SIG-M5 treated with dmso at 0.1 percent for 504 hours (cell line): ENCODE measurements at regions not wholly inside any gene's neighbourhood (a gene's known extent, or its start where the extent isn't known, plus 50 kb on each side); places are given as distances from the start of the nearest gene placed in this dataset.

Source experiments
- DNase-seq: peaks from one replicate; lab custom pipeline; 2025; ENCODE audit not compliant: unreplicated experiment; lab: John Stamatoyannopoulos, UW

GRCh38 chr1:29991025-29991424, 732.4 kb downstream of the MATN1 start:
- no peak for DNase-seq

GRCh38 chr1:29990304-29990703, 733.1 kb downstream of the MATN1 start:
- DNase-seq = no peak

GRCh38 chr1:29986986-29987385, 736.4 kb downstream of the MATN1 start:
- DNase-seq = no peak

GRCh38 chr1:29985606-29985945, 737.8 kb downstream of the MATN1 start:
- no peak for DNase-seq

- no peak for DNase-seq
Measured at GRCh38 chr1:29984862-29985605, 738.4 kb downstream of the MATN1 start.

- DNase-seq = no peak
Measured at GRCh38 chr1:29984166-29984861, 739.1 kb downstream of the MATN1 start.

GRCh38 chr1:29983321-29983720, 740.1 kb downstream of the MATN1 start:
- no peak for DNase-seq

GRCh38 chr1:29981586-29982239, 741.7 kb downstream of the MATN1 start:
- DNase-seq = no peak

- no peak for DNase-seq
Measured at GRCh38 chr1:29977550-29977949, 741.2 kb downstream of the PTPRU start.

GRCh38 chr1:29975036-29975694, 738.8 kb downstream of the PTPRU start:
- peak; percentile 4 for DNase-seq

- peak; percentile 25 for DNase-seq
Measured at GRCh38 chr1:29974316-29974724, 738.0 kb downstream of the PTPRU start.

- no peak for DNase-seq
Measured at GRCh38 chr1:29973406-29973805, 737.1 kb downstream of the PTPRU start.

GRCh38 chr1:29972421-29973053, 736.2 kb downstream of the PTPRU start:
- no peak for DNase-seq

GRCh38 chr1:29971703-29972102, 735.4 kb downstream of the PTPRU start:
- DNase-seq = no peak

- DNase-seq = no peak
Measured at GRCh38 chr1:29970747-29971325, 734.5 kb downstream of the PTPRU start.

- no peak for DNase-seq
Measured at GRCh38 chr1:29969576-29969975, 733.3 kb downstream of the PTPRU start.

GRCh38 chr1:29967261-29967660, 730.9 kb downstream of the PTPRU start:
- DNase-seq = no peak

- DNase-seq = no peak
Measured at GRCh38 chr1:29966526-29967045, 730.3 kb downstream of the PTPRU start.

- no peak for DNase-seq
Measured at GRCh38 chr1:29964718-29965533, 728.6 kb downstream of the PTPRU start.

- no peak for DNase-seq
Measured at GRCh38 chr1:29963946-29964345, 727.6 kb downstream of the PTPRU start.
